Prostate gland (tissue), 2 donors: ENCODE measurements at regions not wholly inside any gene's neighbourhood (a gene's known extent, or its start where the extent isn't known, plus 50 kb on each side); places are given as distances from the start of the nearest gene placed in this dataset.

Source experiments
- DNase-seq: peaks from one replicate; pipeline ENCODE4 v3.0.0-alpha.2; 2019; ENCODE audit warnings: low spot score
- H3K27ac ChIP-seq, 2 donors: fragments of 200-600 bp; sonication (generic); 2 replicates each; pipeline ENCODE4 v1.5.1; 2017 to 2019
- H3K27me3 ChIP-seq: fragments of 200-600 bp; sonication (generic); replicated peaks from 2 replicates; pipeline ENCODE4 v1.5.1; 2019; ENCODE audit not compliant: insufficient read depth
- H3K36me3 ChIP-seq, 2 donors: fragments of 200-600 bp; sonication (generic); 1 replicate in 1 of 2; 2 replicates in 1 of 2; pipeline versions ENCODE4 v1.5.1 to v1.8.1; 2017 to 2019
- H3K4me1 ChIP-seq: fragments of 200-600 bp; sonication (generic); replicated peaks from 2 replicates; pipeline ENCODE4 v1.5.1; 2019
- H3K4me3 ChIP-seq, 2 donors: fragments of 200-600 bp; sonication (generic); 2 replicates each; pipeline ENCODE4 v1.5.1; 2017 to 2019
- H3K9me3 ChIP-seq: fragments of 200-600 bp; sonication (generic); 2 replicates; pipeline ENCODE4 v1.5.1; 2017
- POLR2A ChIP-seq: fragments of 450-650 bp; IDR thresholded peaks from one replicate; pipeline ENCODE4 v1.6.1; 2016; ENCODE audit warnings: antibody characterized with exemption, mild to moderate bottlenecking
- POLR2AphosphoS5 ChIP-seq: sonication (generic); formaldehyde crosslinking; IDR thresholded peaks from one replicate; pipeline ENCODE4 v1.6.1; 2017; ENCODE audit warnings: antibody characterized with exemption
- WGBS: methylation state at CpG from one replicate; pipeline ENCODE4 v1.1.5; 2018; 5-methylcytosine and 5-hydroxymethylcytosine counted together
- intact Hi-C: fragments of 100-400 bp; cut with DNase I; formaldehyde crosslinking; loops from one replicate; pipeline ENCODE4 v1.14.2; 2022
- TF ChIP-seq, protein P1 (sequence below), 4 experiments: fragments of 200-600 bp in 2 of 4; fragments of 450-650 bp in 2 of 4; sonication (generic) in 2 of 4; IDR thresholded peaks; 1 replicate in 3 of 4; 2 replicates in 1 of 4; pipeline ENCODE4 v1.5.1; 2016 to 2019; ENCODE audit warnings: antibody characterized with exemption in 4 of 4, mild to moderate bottlenecking in 2 of 4, moderate library complexity in 2 of 4

DNA sequence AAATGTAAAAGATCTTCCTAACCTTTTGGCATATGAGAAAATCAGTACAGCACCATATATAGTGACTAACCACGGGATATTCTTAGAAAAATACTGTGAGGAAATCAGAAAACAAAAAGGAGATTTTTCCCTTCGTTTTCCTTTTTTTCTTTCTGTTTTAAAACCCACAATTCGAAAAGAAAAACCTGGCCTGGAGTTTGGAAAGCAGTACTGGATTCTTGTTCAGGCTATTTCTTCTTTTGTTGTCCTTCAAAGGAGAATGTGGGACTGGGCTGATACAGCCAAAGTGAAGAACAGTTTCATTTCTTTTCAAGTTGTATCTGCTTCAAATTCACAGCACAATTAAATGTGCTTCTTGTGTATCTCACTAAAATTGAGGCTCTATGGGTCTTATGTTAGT, 156.8 kb upstream of the PHYHIPL start:
- Histone ChIP-seq H3K27ac (no peak overlapping the region), H3K27me3 (no peaks in the 10 kb centered on the region), H3K4me1 (no peaks in the 10 kb centered on the region), H3K4me3 (no peak overlapping the region), H3K36me3 (no peaks in the 10 kb centered on the region), H3K9me3 (no peaks in the 10 kb centered on the region)
- TF ChIP-seq POLR2A = no peak
- no peak for TF ChIP-seq POLR2AphosphoS5
- TF ChIP-seq, protein P1, sequence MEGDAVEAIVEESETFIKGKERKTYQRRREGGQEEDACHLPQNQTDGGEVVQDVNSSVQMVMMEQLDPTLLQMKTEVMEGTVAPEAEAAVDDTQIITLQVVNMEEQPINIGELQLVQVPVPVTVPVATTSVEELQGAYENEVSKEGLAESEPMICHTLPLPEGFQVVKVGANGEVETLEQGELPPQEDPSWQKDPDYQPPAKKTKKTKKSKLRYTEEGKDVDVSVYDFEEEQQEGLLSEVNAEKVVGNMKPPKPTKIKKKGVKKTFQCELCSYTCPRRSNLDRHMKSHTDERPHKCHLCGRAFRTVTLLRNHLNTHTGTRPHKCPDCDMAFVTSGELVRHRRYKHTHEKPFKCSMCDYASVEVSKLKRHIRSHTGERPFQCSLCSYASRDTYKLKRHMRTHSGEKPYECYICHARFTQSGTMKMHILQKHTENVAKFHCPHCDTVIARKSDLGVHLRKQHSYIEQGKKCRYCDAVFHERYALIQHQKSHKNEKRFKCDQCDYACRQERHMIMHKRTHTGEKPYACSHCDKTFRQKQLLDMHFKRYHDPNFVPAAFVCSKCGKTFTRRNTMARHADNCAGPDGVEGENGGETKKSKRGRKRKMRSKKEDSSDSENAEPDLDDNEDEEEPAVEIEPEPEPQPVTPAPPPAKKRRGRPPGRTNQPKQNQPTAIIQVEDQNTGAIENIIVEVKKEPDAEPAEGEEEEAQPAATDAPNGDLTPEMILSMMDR (IDR thresholded peaks at IDR 0.05) = no peak
- 6% methylated on average over 3 of the region's 3 CpGs for WGBS
- intact Hi-C loops = no loop called here
- no peak for DNase-seq

DNA sequence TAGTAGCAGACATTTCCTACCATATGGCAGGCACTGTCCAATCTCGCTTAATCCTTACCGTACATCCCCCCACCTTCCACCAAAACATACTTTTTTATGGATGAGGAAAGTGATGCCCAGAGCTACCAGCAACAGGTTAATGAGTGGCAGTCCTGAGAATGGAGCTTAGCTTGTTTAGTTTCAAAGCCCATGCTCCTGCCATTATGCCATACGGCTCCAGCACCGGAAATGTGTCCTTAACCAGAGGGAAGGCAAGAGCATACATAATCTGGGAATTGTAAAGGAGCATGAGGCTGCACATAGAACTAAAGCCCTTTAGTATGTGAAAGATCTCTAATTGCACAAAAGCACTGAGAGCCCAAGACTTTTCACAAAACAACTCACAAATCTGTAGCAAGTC, 155.9 kb upstream of the PHYHIPL start:
- intact Hi-C loops = no loop called here
- TF ChIP-seq POLR2AphosphoS5 (no peak), POLR2A (no peak)
- TF ChIP-seq, protein P1 (IDR thresholded peaks at IDR 0.05) = no peak
- H3K27me3 ChIP-seq = no peaks in the 10 kb centered on the region
- H3K4me1 ChIP-seq = no peaks in the 10 kb centered on the region
- no peak overlapping the region for H3K4me3 ChIP-seq
- 97% methylated on average over 4 of the region's 4 CpGs for WGBS
- no peaks in the 10 kb centered on the region for H3K9me3 ChIP-seq
- DNase-seq = no peak
- H3K27ac ChIP-seq = no peak overlapping the region
- no peaks in the 10 kb centered on the region for H3K36me3 ChIP-seq

DNA sequence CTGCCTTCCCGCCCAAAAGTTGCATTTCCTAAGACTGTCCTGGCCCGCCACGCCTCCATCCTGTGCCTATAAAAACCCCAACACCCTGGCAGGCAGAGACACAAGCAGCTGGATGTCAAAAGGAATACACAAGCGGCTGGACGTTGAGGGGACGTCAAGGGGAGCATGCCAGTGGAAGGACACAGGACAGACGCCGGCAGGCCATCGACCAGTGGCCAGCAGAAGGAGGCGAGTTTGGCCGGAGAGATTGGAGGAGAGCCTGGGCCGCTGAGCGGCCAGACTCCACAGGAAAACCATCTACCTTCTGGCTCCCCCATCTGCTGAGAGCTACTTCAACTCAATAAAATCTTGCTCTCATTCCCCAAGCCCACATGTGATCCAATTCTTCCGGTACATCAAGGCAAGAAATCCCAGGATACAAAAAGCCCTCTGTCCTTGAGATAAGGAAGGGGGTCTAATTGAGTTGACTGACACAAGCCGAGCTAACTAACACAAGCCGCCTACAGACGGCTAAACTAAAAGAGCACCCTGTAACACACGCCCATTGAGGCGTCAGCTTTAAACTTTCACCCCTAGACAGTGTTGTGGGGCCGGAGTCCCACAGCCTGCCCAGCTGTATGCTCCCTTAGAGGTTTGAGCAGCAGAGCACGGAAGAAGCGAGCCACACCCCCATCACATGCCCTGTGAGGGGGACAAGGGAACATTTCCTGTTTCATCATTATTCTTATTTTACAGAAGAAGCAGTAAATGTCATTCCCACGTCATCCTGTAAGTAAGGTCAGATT, 150.3 kb upstream of the PHYHIPL start:
- TF ChIP-seq POLR2A (no peak), POLR2AphosphoS5 (no peak)
- TF ChIP-seq, protein P1 (IDR thresholded peaks at IDR 0.05) = no peak
- no peak for DNase-seq
- Histone ChIP-seq H3K4me1 (no peaks in the 10 kb centered on the region), H3K36me3 (no peaks in the 10 kb centered on the region), H3K4me3 (no peak overlapping the region), H3K9me3 (no peaks in the 10 kb centered on the region), H3K27ac (no peak overlapping the region), H3K27me3 (no peaks in the 10 kb centered on the region)
- intact Hi-C loops = no loop called here
- 83% methylated on average over 23 of the region's 23 CpGs for WGBS

DNA sequence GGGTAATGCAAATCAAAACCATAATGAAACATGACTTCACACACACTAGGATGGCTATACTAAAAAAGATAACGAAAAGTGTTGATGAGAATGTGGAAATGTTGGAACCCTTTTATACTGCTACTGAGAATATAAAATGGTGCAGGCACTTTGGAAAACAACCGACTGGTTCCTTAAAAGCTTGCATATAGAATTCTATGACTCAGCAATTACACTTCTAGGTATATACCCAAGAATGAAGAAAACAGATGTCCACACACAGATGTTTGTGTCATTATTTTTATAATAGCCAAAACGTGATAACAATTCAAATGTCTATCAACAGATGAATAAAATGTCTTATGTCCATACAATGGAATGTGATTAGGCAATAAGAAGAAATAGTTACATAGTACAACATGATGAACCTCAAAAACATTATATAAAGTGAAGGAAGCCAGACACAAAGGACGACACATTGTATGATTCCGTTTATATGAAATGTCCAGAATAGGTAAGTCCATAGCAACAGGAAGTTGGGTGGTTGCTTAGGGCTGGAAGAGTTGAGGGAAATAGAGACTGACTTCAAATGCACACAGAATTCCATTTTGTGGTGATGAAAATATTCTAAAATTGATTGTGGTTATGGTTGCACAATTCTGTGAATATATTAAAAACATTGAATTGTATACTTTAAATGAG, 148.3 kb upstream of the PHYHIPL start:
- TF ChIP-seq, protein P1 (IDR thresholded peaks at IDR 0.05) = no peak
- no peak for TF ChIP-seq POLR2AphosphoS5
- no peak for TF ChIP-seq POLR2A
- 87% methylated on average over 5 of the region's 5 CpGs for WGBS
- no peak for DNase-seq
- intact Hi-C loops = no loop called here
- H3K27ac ChIP-seq = no peak overlapping the region
- no peaks in the 10 kb centered on the region for H3K36me3 ChIP-seq
- H3K4me3 ChIP-seq = no peak overlapping the region
- no peaks in the 10 kb centered on the region for H3K27me3 ChIP-seq
- H3K9me3 ChIP-seq = no peaks in the 10 kb centered on the region
- no peaks in the 10 kb centered on the region for H3K4me1 ChIP-seq

DNA sequence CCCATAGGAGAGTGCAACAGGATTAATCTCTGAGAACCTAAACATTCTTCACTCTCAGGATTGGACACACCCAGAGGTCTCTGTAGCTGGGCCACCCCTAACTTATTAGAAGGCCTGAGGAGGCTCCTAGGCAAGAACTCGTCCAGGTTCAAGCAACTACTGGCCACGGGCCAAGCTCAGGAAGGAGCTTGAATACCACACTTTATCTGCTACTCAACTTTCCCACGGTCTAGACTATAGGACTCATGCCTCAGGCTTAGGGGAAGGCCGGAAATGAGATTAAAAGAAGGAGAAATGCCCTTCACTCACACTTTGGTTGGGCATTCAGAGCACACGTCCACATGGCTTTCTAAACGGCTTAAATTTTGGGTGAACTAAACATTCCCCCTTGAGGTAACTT, 142.8 kb upstream of the PHYHIPL start:
- Histone ChIP-seq H3K27me3 (no peaks in the 10 kb centered on the region), H3K36me3 (no peaks in the 10 kb centered on the region), H3K27ac (no peak overlapping the region), H3K4me3 (no peak overlapping the region), H3K4me1 (no peaks in the 10 kb centered on the region), H3K9me3 (no peaks in the 10 kb centered on the region)
- intact Hi-C loops = no loop called here
- WGBS = 46% methylated on average over 6 of the region's 6 CpGs
- TF ChIP-seq POLR2A (no peak), POLR2AphosphoS5 (no peak)
- TF ChIP-seq, protein P1 (IDR thresholded peaks at IDR 0.05) = no peak
- no peak for DNase-seq
